ENCODE measurements at regions not wholly inside any gene's neighbourhood (a gene's known extent, or its start where the extent isn't known, plus 50 kb on each side); places are given as distances from the start of the nearest gene placed in this dataset.

DNA sequence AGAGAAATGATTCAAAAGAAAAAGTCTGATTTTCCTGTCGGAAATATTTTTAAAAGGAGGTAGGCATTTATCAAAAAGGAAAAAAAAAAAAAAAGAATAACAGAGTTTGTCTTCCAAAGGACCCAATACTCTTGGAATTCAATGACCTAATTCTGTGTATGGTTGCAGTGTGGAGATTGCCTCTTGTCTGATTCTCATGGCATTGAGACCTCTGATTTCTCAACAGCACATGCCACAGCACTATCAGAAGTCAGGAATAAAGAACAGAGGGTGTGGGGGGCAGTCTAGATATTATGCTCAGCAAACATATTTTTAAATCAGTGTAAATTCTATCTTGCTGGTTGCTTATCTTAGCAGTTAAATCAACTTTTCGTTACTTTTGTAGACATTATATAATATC lies 81.3 kb upstream of the SOX9 start (continued):
- TF ChIP-seq, protein P1, sequence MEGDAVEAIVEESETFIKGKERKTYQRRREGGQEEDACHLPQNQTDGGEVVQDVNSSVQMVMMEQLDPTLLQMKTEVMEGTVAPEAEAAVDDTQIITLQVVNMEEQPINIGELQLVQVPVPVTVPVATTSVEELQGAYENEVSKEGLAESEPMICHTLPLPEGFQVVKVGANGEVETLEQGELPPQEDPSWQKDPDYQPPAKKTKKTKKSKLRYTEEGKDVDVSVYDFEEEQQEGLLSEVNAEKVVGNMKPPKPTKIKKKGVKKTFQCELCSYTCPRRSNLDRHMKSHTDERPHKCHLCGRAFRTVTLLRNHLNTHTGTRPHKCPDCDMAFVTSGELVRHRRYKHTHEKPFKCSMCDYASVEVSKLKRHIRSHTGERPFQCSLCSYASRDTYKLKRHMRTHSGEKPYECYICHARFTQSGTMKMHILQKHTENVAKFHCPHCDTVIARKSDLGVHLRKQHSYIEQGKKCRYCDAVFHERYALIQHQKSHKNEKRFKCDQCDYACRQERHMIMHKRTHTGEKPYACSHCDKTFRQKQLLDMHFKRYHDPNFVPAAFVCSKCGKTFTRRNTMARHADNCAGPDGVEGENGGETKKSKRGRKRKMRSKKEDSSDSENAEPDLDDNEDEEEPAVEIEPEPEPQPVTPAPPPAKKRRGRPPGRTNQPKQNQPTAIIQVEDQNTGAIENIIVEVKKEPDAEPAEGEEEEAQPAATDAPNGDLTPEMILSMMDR (IDR thresholded peaks at IDR 0.05), result no peak

DNA sequence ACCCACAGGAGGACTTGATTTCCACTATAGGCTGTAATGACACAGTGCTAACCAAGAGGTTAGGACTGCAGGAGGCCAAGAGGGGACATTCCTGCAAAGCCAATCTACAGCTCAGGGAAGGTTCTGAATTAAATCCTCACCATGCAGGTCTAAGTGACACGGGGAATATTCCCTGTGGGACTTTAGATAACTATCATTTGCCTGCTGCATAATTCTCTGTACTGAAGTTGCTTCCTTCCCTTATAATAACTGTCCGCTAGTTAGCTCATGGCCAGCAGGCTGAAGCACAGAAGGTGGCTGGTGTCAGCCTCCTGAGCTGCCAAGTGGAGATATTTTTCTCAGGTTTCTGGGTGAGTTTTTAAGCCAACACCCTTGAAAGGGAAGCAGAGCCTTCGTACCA lies 74.6 kb upstream of the SOX9 start:
- H3K4me1 Mint-ChIP-seq, result peaks cover 4% of the 10 kb centered on the region; the same call in 1 of the 2 replicates
- H3K9me3 Mint-ChIP-seq, result no peaks in the 10 kb centered on the region
- ATAC-seq (no peak), DNase-seq (ENCODE audit: low spot score) (no peak)
- H3K27me3 Mint-ChIP-seq (ENCODE audit: low read depth), result no peaks in the 10 kb centered on the region; the same call in 1 of the 2 replicates
- CTCF ChIA-PET, result no interaction called here
- TF ChIP-seq PRRX2 (CRISPR knock-in tag; IDR thresholded peaks at IDR 0.05), result no peak
- TF ChIP-seq SMAD4 (CRISPR knock-in tag; IDR thresholded peaks at IDR 0.05), result no peak
- TF ChIP-seq, protein P2, sequence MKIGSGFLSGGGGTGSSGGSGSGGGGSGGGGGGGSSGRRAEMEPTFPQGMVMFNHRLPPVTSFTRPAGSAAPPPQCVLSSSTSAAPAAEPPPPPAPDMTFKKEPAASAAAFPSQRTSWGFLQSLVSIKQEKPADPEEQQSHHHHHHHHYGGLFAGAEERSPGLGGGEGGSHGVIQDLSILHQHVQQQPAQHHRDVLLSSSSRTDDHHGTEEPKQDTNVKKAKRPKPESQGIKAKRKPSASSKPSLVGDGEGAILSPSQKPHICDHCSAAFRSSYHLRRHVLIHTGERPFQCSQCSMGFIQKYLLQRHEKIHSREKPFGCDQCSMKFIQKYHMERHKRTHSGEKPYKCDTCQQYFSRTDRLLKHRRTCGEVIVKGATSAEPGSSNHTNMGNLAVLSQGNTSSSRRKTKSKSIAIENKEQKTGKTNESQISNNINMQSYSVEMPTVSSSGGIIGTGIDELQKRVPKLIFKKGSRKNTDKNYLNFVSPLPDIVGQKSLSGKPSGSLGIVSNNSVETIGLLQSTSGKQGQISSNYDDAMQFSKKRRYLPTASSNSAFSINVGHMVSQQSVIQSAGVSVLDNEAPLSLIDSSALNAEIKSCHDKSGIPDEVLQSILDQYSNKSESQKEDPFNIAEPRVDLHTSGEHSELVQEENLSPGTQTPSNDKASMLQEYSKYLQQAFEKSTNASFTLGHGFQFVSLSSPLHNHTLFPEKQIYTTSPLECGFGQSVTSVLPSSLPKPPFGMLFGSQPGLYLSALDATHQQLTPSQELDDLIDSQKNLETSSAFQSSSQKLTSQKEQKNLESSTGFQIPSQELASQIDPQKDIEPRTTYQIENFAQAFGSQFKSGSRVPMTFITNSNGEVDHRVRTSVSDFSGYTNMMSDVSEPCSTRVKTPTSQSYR (CRISPR knock-in tag; IDR thresholded peaks at IDR 0.05), result no peak
- TF ChIP-seq KAT7 (CRISPR knock-in tag; IDR thresholded peaks at IDR 0.05; ENCODE audit: borderline replicate concordance), result no peak
- no peak for TF ChIP-seq JAZF1 (CRISPR knock-in tag; IDR thresholded peaks at IDR 0.05)
- no peak for TF ChIP-seq CREM (CRISPR knock-in tag; IDR thresholded peaks at IDR 0.05)
- TF ChIP-seq NFATC4 (CRISPR knock-in tag; IDR thresholded peaks at IDR 0.05), result no peak
- no peak for TF ChIP-seq RORB (CRISPR knock-in tag; IDR thresholded peaks at IDR 0.05)
- TF ChIP-seq NR3C1 (CRISPR knock-in tag; conservative IDR thresholded peaks at IDR 0.05; ENCODE audit: low read depth), result no peak
- TF ChIP-seq, protein P3, sequence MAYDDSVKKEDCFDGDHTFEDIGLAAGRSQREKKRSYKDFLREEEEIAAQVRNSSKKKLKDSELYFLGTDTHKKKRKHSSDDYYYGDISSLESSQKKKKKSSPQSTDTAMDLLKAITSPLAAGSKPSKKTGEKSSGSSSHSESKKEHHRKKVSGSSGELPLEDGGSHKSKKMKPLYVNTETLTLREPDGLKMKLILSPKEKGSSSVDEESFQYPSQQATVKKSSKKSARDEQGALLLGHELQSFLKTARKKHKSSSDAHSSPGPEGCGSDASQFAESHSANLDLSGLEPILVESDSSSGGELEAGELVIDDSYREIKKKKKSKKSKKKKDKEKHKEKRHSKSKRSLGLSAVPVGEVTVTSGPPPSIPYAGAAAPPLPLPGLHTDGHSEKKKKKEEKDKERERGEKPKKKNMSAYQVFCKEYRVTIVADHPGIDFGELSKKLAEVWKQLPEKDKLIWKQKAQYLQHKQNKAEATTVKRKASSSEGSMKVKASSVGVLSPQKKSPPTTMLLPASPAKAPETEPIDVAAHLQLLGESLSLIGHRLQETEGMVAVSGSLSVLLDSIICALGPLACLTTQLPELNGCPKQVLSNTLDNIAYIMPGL (CRISPR knock-in tag; IDR thresholded peaks at IDR 0.05), result no peak
- POLR2A ChIA-PET, result no interaction called here
- no peaks in the 10 kb centered on the region for H3K36me3 Mint-ChIP-seq
- H3K4me3 Mint-ChIP-seq, result no peak overlapping the region
- H3K27ac Mint-ChIP-seq, result no peak overlapping the region

DNA sequence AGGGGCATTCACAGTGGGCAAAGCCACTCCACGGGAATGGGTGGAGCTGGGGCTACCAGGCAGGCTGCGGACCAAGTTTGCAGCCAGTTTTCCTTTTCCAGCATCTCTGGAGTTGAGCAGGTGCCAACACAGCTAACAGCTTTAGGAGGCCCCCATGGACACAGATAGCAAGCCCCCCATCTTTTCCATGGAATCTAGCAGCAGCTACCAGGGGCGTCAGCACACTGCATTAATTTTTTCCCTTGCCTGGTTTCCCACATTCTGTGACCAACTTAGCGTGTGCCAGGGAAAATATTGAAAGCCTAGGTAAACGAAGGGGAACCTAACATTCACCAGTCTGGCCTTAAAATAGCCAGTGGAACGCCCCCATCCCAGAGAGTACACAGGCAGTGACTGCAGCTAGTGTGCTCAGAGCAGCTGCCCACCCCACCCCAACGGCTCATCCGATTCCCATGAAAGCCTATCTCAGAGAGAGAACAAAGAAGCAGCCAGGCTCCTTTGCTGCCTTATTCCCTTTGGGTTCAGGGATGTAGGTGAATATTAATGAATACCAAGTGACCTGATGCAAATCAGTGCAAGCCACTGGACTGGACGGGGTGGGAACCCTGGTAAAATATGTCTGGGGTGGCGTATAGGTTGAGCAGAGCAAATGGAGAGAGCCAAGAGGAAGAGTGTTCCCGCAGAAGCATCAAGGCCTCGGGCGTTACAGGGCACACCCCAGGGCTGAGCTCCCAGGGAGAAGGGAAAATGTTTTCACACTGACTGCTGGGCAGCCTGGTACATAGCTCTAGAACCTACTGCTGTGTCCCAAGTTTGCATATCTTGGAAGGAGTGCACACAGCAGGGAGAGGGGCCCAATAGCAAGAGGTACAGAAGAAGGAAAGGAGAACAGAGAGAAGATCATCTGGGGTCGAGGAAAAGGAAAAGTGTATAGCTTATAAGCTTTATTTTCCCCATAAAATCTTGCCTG lies 73.9 kb upstream of the SOX9 start:
- POLR2A ChIA-PET, result no interaction called here
- no peak for DNase-seq (ENCODE audit: low spot score)
- CTCF ChIA-PET, result no interaction called here
- peaks cover 4% of the 10 kb centered on the region; the same call in 1 of the 2 replicates for H3K4me1 Mint-ChIP-seq
- no peak for ATAC-seq
- H3K4me3 Mint-ChIP-seq, result no peak overlapping the region
- no peaks in the 10 kb centered on the region; the same call in 1 of the 2 replicates for H3K27me3 Mint-ChIP-seq (ENCODE audit: low read depth)
- H3K9me3 Mint-ChIP-seq, result peaks cover 3% of the 10 kb centered on the region; the same call in 1 of the 2 replicates
- H3K36me3 Mint-ChIP-seq, result no peaks in the 10 kb centered on the region
- no peak overlapping the region for H3K27ac Mint-ChIP-seq
- TF ChIP-seq ETV6 (CRISPR knock-in tag; IDR thresholded peaks at IDR 0.05) (no peak), NFE2L1 (CRISPR knock-in tag; IDR thresholded peaks at IDR 0.05) (no peak), CREM (CRISPR knock-in tag; IDR thresholded peaks at IDR 0.05) (no peak), CREB1 (CRISPR knock-in tag; IDR thresholded peaks at IDR 0.05) (no peak)
- TF ChIP-seq, protein P3 (CRISPR knock-in tag; IDR thresholded peaks at IDR 0.05), result no peak
- TF ChIP-seq, protein P4, sequence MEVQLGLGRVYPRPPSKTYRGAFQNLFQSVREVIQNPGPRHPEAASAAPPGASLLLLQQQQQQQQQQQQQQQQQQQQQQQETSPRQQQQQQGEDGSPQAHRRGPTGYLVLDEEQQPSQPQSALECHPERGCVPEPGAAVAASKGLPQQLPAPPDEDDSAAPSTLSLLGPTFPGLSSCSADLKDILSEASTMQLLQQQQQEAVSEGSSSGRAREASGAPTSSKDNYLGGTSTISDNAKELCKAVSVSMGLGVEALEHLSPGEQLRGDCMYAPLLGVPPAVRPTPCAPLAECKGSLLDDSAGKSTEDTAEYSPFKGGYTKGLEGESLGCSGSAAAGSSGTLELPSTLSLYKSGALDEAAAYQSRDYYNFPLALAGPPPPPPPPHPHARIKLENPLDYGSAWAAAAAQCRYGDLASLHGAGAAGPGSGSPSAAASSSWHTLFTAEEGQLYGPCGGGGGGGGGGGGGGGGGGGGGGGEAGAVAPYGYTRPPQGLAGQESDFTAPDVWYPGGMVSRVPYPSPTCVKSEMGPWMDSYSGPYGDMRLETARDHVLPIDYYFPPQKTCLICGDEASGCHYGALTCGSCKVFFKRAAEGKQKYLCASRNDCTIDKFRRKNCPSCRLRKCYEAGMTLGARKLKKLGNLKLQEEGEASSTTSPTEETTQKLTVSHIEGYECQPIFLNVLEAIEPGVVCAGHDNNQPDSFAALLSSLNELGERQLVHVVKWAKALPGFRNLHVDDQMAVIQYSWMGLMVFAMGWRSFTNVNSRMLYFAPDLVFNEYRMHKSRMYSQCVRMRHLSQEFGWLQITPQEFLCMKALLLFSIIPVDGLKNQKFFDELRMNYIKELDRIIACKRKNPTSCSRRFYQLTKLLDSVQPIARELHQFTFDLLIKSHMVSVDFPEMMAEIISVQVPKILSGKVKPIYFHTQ (CRISPR knock-in tag; IDR thresholded peaks at IDR 0.05), result no peak
